ENCODE measurements at regions not wholly inside any gene's neighbourhood (a gene's known extent, or its start where the extent isn't known, plus 50 kb on each side); places are given as distances from the start of the nearest gene placed in this dataset.

GRCh38 chr3:76820481-76820880, 219.4 kb upstream of the ROBO2 start:
- DNase-seq (ENCODE audit: extremely low read depth, low read depth), result no peak
- TF ChIP-seq, protein P1, sequence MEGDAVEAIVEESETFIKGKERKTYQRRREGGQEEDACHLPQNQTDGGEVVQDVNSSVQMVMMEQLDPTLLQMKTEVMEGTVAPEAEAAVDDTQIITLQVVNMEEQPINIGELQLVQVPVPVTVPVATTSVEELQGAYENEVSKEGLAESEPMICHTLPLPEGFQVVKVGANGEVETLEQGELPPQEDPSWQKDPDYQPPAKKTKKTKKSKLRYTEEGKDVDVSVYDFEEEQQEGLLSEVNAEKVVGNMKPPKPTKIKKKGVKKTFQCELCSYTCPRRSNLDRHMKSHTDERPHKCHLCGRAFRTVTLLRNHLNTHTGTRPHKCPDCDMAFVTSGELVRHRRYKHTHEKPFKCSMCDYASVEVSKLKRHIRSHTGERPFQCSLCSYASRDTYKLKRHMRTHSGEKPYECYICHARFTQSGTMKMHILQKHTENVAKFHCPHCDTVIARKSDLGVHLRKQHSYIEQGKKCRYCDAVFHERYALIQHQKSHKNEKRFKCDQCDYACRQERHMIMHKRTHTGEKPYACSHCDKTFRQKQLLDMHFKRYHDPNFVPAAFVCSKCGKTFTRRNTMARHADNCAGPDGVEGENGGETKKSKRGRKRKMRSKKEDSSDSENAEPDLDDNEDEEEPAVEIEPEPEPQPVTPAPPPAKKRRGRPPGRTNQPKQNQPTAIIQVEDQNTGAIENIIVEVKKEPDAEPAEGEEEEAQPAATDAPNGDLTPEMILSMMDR (IDR thresholded peaks at IDR 0.05; ENCODE audit: low read depth, low read length), result no peak

DNA sequence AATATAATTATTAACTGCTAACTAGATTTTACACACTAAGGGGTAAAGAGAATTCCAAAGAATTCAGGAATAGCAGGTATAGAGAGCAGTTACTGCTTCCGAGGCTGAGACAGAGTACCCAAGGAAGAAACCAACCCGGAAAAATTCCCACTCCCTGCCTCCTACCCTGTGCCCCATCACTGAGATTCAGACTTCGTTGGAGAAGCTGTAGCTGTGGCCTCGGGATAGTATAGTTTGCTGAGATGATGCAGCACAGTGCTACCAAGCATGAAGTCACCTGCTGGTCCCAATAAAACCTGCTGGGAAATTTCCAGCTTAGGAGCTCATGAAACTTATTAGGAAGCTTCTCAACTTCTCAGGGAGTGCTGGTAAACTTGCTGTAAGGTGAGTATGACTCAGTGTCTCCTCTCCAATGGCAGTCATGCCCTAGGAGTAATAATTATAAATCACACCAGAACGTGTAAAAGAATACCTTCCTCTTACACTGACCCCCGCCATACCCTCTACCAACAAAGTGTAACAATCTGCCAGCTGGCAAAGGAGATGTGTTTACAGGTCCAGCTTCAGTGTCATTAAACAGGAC, 215.2 kb upstream of the ROBO2 start:
- DNase-seq (ENCODE audit: extremely low read depth, low read depth), result no peak
- TF ChIP-seq, protein P1 (IDR thresholded peaks at IDR 0.05; ENCODE audit: low read depth, low read length), result no peak

- no peak for DNase-seq (ENCODE audit: extremely low read depth, low read depth)
Observed at GRCh38 chr3:76826861-76827260, 213.0 kb upstream of the ROBO2 start.

DNA sequence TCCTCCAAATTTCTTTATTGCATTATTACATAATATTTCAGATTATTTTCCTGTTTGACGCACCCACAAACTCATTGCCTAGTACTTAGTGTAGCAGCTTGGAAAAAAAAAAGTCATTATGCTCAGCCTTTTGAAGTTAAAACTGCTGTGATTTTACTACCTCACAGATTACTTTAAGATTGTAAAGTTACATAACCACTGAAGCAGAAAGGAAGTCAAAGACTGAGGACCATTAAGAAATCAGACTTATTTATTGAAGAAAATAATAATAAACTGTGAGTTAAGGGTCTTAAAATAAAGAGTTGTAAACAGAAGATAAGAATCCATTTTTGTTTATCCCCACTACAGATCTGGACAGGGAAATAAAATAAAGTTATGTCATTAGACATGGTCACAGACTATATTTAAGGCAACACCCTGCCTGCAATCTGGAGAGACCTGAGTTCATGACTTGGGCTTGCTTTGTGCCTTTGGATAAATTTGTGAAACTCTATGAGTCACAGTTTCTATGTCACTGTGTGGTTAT, 212.1 kb upstream of the ROBO2 start:
- DNase-seq (ENCODE audit: extremely low read depth, low read depth), result no peak
- TF ChIP-seq, protein P1 (IDR thresholded peaks at IDR 0.05; ENCODE audit: low read depth, low read length), result no peak

More at GRCh38 chr3:76826861-76827260, 213.0 kb upstream of the ROBO2 start:
- TF ChIP-seq, protein P1 (IDR thresholded peaks at IDR 0.05; ENCODE audit: low read depth, low read length), result no peak

- no peak for DNase-seq (ENCODE audit: extremely low read depth, low read depth)
- TF ChIP-seq, protein P1 (IDR thresholded peaks at IDR 0.05; ENCODE audit: low read depth, low read length), result no peak
Observed at GRCh38 chr3:76834657-76835056, 205.2 kb upstream of the ROBO2 start.

DNA sequence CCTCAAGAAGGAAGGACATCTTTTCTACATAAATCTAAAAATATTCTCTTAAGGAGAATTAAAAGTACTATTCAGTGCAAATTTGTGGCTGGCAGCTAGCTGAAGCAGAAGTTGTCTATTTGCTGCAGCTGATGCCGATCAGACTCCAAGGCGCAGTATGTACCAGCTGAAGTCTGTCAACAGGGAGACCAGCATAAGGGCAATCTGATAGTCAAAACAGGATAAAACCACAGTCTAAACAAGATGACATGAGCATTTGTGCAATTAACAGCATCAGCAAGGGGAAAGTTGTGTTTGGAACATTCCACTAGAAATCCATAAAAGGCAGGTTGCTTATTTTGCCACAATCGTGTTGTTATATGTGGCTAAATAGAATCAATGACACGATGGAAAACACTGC, 198.2 kb upstream of the ROBO2 start:
- DNase-seq (ENCODE audit: extremely low read depth, low read depth), result no peak
- TF ChIP-seq, protein P1 (IDR thresholded peaks at IDR 0.05; ENCODE audit: low read depth, low read length), result no peak

GRCh38 chr3:76842216-76842615, 197.7 kb upstream of the ROBO2 start:
- TF ChIP-seq, protein P1 (IDR thresholded peaks at IDR 0.05; ENCODE audit: low read depth, low read length), result no peak
- DNase-seq (ENCODE audit: extremely low read depth, low read depth), result no peak

Measured in AG09319 (cell line).